Hepatocyte (in vitro differentiated cells): ENCODE measurements at regions not wholly inside any gene's neighbourhood (a gene's known extent, or its start where the extent isn't known, plus 50 kb on each side); places are given as distances from the start of the nearest gene placed in this dataset.

Experiments used
- DNase-seq: peaks from one replicate; pipeline ENCODE4 v3.0.0-alpha.2; 2016; ENCODE audit warnings: low spot score
- H2AFZ ChIP-seq: fragments of 200-600 bp; sonication (generic); 2 replicates; pipeline ENCODE4 v1.6.0; 2016; ENCODE audit warnings: antibody characterized with exemption, mild to moderate bottlenecking
- H3K27ac ChIP-seq: fragments of 200-600 bp; sonication (generic); 2 replicates; pipeline ENCODE4 v1.5.1; 2016; ENCODE audit warnings: mild to moderate bottlenecking
- H3K27me3 ChIP-seq: fragments of 200-600 bp; sonication (generic); 2 replicates; pipeline ENCODE4 v1.6.1; 2016
- H3K36me3 ChIP-seq: fragments of 200-600 bp; sonication (generic); replicated peaks from 2 replicates; pipeline ENCODE4 v1.5.1; 2016; ENCODE audit warnings: low read depth; ENCODE audit not compliant: insufficient read depth
- H3K4me1 ChIP-seq: fragments of 200-600 bp; sonication (generic); 2 replicates; pipeline ENCODE4 v1.5.1; 2016; ENCODE audit warnings: mild to moderate bottlenecking, moderate library complexity; ENCODE audit not compliant: insufficient read depth
- H3K4me2 ChIP-seq: fragments of 200-600 bp; sonication (generic); 2 replicates; pipeline ENCODE4 v1.6.0; 2016
- H3K4me3 ChIP-seq: fragments of 200-600 bp; sonication (generic); 2 replicates; pipeline ENCODE4 v1.5.1; 2016; ENCODE audit warnings: mild to moderate bottlenecking
- H3K79me2 ChIP-seq: fragments of 200-600 bp; sonication (generic); 2 replicates; pipeline ENCODE4 v1.6.0; 2017; ENCODE audit warnings: mild to moderate bottlenecking
- H3K9me2 ChIP-seq: fragments of 200-600 bp; sonication (generic); replicated peaks from 2 replicates; pipeline ENCODE4 v1.6.0; 2017; ENCODE audit warnings: mild to moderate bottlenecking; ENCODE audit not compliant: insufficient read depth
- H3K9me3 ChIP-seq: fragments of 200-600 bp; sonication (generic); 2 replicates; pipeline ENCODE4 v1.5.1; 2016; ENCODE audit warnings: low read depth, mild to moderate bottlenecking
- H4K20me1 ChIP-seq: fragments of 200-600 bp; sonication (generic); 2 replicates; pipeline ENCODE4 v1.6.0; 2016; ENCODE audit warnings: mild to moderate bottlenecking; ENCODE audit not compliant: insufficient read depth, poor library complexity, severe bottlenecking
- EZH2 ChIP-seq: fragments of 200-600 bp; sonication (generic); IDR thresholded peaks from 2 replicates; pipeline ENCODE4 v1.6.1; 2016; ENCODE audit warnings: antibody characterized with exemption, mild to moderate bottlenecking, borderline replicate concordance
- EZH2phosphoT487 ChIP-seq: fragments of 200-600 bp; sonication (generic); IDR thresholded peaks from one replicate; pipeline ENCODE4 v1.6.1; 2018; ENCODE audit warnings: antibody characterized with exemption, mild to moderate bottlenecking, low read depth, moderate library complexity; ENCODE audit not compliant: unreplicated experiment, severe bottlenecking
- WGBS: methylation state at CpG from one replicate; pipeline ENCODE4 v1.1.6; 2016; ENCODE audit warnings: low lambda C conversion rate; ENCODE audit errors: missing lambda C conversion rate; 5-methylcytosine and 5-hydroxymethylcytosine counted together
- TF ChIP-seq, protein P1 (sequence below): fragments of 200-600 bp; sonication (generic); IDR thresholded peaks from 2 replicates; pipeline ENCODE4 v1.5.1; 2016; ENCODE audit warnings: antibody characterized with exemption, mild to moderate bottlenecking; ENCODE audit not compliant: poor library complexity

DNA sequence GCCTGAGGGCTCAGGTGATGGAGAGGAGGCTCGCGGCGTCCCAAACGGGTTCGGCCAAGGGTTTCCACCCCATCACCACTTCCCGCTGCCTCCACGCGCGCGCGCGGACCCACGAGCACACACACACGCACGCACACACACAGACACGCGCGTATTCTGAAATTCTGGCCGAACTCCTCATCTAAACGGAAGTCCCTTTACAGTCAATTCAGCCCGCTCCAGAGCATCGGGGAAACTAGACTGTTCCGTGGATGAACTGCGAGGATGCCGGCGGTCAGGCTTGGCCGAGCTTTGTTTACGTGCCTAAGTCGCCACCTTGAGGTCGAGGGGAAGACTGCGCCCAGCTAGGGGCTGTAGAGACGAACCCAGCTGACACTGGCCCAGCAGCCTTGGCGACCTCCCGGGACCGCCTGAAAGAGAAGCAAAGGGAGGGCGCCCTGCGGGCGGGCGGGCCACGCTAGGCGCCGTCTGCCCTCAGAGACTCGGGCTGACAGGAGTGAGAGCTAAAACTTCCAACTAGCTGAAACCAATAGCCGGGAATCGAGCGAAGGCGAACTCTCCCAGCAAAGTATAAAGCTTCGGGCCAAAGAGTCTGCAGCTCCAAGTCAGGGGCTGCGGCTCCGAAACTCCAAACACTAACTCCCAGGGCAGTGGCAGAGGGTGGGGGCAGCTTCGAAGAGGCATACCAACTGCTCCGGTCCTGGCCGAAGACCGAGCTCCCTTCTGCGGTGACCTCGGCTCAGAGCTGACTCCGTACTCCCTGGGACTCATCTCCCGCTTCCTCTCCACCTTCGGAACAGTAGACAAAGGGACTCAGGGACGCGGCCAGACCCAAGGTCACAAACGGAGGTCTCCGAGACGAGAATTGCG is 124.7 kb upstream of the C11orf58 start:
- Histone ChIP-seq H3K36me3 (no peaks in the 10 kb centered on the region), H4K20me1 (no peaks in the 10 kb centered on the region), H3K4me2 (peak overlapping the region; percentile 95), H3K4me3 (peak overlapping the region; percentile 37), H3K9me2 (no peaks in the 10 kb centered on the region), H3K4me1 (peaks cover 18% of the 10 kb centered on the region), H3K27me3 (peaks cover 33% of the 10 kb centered on the region), H3K27ac (peak overlapping the region; percentile 66), H3K9me3 (no peaks in the 10 kb centered on the region), H3K79me2 (no peaks in the 10 kb centered on the region), H2AFZ (peak overlapping the region; percentile 89)
- 2% methylated on average over 55 of the region's 65 CpGs for WGBS
- TF ChIP-seq, protein P1, sequence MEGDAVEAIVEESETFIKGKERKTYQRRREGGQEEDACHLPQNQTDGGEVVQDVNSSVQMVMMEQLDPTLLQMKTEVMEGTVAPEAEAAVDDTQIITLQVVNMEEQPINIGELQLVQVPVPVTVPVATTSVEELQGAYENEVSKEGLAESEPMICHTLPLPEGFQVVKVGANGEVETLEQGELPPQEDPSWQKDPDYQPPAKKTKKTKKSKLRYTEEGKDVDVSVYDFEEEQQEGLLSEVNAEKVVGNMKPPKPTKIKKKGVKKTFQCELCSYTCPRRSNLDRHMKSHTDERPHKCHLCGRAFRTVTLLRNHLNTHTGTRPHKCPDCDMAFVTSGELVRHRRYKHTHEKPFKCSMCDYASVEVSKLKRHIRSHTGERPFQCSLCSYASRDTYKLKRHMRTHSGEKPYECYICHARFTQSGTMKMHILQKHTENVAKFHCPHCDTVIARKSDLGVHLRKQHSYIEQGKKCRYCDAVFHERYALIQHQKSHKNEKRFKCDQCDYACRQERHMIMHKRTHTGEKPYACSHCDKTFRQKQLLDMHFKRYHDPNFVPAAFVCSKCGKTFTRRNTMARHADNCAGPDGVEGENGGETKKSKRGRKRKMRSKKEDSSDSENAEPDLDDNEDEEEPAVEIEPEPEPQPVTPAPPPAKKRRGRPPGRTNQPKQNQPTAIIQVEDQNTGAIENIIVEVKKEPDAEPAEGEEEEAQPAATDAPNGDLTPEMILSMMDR = peak; percentile 98
- TF ChIP-seq EZH2phosphoT487 (no peak), EZH2 (peak; percentile 35)
- DNase-seq = peak; percentile 95

DNA sequence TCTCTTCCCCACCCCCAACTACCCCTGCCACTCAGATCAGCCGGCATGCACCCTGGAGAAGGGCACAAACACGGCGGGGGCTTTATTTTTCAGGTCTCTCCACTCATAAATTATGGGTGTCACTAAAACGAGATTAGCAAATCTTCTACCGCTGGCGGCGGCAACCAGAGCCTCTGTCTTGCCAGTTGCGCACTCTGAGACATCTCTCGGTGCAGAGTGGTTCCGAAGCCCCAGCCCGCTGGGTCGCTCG is 125.3 kb upstream of the C11orf58 start:
- WGBS = under 1% methylated on average over 13 of the region's 13 CpGs
- Histone ChIP-seq H4K20me1 (no peaks in the 10 kb centered on the region), H3K9me2 (no peaks in the 10 kb centered on the region), H3K27ac (no peak overlapping the region), H3K79me2 (no peaks in the 10 kb centered on the region), H3K9me3 (no peaks in the 10 kb centered on the region), H3K4me1 (peaks cover 21% of the 10 kb centered on the region), H2AFZ (peak overlapping the region; percentile 45), H3K36me3 (no peaks in the 10 kb centered on the region), H3K4me3 (peak overlapping the region; percentile 22), H3K27me3 (peaks cover 35% of the 10 kb centered on the region), H3K4me2 (peak overlapping the region; percentile 95)
- DNase-seq = no peak
- TF ChIP-seq EZH2 (no peak), EZH2phosphoT487 (no peak)
- TF ChIP-seq, protein P1 = no peak

DNA sequence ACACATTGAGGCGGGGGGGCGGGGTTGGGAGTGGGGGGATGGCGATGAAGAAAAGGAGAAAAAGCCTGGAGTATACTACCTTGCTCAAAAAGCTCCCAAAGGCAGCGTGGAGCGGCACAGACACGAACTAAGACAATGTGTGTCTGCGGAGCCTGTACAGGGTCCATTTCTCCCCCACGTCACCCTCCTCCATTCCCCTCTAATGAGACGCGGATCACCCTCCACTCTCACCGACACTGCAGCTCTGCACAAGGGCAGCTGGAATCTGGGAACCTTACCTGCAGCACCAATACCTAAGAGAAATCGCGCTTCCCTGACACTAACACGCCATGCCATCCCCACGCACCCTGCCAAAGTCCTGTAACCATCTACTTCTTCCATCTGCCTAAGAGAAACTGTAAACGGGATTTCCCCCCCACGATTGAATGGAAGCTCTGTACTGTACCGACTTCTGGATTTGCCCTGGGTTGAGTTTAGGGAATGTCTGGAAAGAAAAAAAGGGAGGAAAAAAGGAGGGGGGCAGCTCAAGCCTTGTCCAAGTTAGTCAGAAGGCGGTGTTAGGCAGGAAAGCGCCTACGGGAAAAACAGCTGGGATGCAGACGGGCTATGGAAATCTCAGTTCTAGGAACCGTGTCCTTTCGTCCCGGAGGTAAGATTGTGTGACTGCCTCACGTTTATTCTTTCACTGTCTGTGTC is 125.7 kb upstream of the C11orf58 start:
- Histone ChIP-seq H3K27ac (no peak overlapping the region), H3K4me1 (peaks cover 22% of the 10 kb centered on the region), H3K4me3 (peak overlapping the region; percentile 22), H3K9me2 (no peaks in the 10 kb centered on the region), H3K36me3 (no peaks in the 10 kb centered on the region), H3K27me3 (peaks cover 35% of the 10 kb centered on the region), H2AFZ (peak overlapping the region; percentile 45), H4K20me1 (no peaks in the 10 kb centered on the region), H3K79me2 (no peaks in the 10 kb centered on the region), H3K9me3 (no peaks in the 10 kb centered on the region), H3K4me2 (peak overlapping the region; percentile 95)
- no peak for TF ChIP-seq EZH2phosphoT487
- TF ChIP-seq, protein P1 = no peak
- TF ChIP-seq EZH2 = no peak
- 3% methylated on average over 26 of the region's 26 CpGs for WGBS
- peak; percentile 43 for DNase-seq
